IMR-90 (cell line): ENCODE measurements at regions not wholly inside any gene's neighbourhood (a gene's known extent, or its start where the extent isn't known, plus 50 kb on each side); places are given as distances from the start of the nearest gene placed in this dataset.
A peak's percentile ranks its signal among the peaks of the same experiment; 100 is the strongest.

ENCODE experiments used
- ATAC-seq: fragments of 200-7000 bp; cut with Tn5 transposase; 2 replicates; pipeline ENCODE4 v1.9.1; 2020; ENCODE audit warnings: low read depth, mild to moderate bottlenecking, moderate library complexity
- BruUV-seq: library from RNA; stranded (reverse); fragments of 400-500 nt; replicated peaks from 2 replicates; lab custom pipeline; 2021; lab: Mats Ljungman, UMichigan
- CTCF ChIA-PET: fragments of 300-600 bp; formaldehyde crosslinking; extraction: SDS; loops from one replicate; lab custom pipeline; 2021; ENCODE audit warnings: antibody characterized with exemption; lab: Yijun Ruan, JAX
- POLR2A ChIA-PET: fragments of 300-600 bp; sonication (Branson Sonifier 250); formaldehyde crosslinking; loops from one replicate; lab custom pipeline; 2022; ENCODE audit warnings: antibody characterized with exemption; ENCODE audit not compliant: unreplicated experiment; lab: Charles Lee
- DNase-seq: peaks from one replicate; pipeline ENCODE4 v3.0.0; 2013
- H2AFZ ChIP-seq: replicated peaks from 2 replicates; pipeline ENCODE3; 2013; ENCODE audit warnings: low read length, mild to moderate bottlenecking; ENCODE audit not compliant: poor library complexity
- H2AK5ac ChIP-seq: 2 replicates; pipeline ENCODE4 v1.6.1; 2013; ENCODE audit warnings: low read depth, low read length, inconsistent platforms
- H2AK9ac ChIP-seq: replicated peaks from 2 replicates; pipeline ENCODE3; 2013; ENCODE audit warnings: mild to moderate bottlenecking, low read depth, low read length, moderate library complexity; ENCODE audit not compliant: poor library complexity
- H2BK120ac ChIP-seq: 2 replicates; pipeline ENCODE4 v1.6.1; 2013; ENCODE audit warnings: low read depth, low read length, inconsistent platforms
- H2BK15ac ChIP-seq: 3 replicates; pipeline ENCODE4 v1.6.1; 2013; ENCODE audit warnings: low read depth, low read length, inconsistent platforms
- H2BK20ac ChIP-seq: 2 replicates; pipeline ENCODE4 v1.6.1; 2013; ENCODE audit warnings: low read depth, mild to moderate bottlenecking, inconsistent platforms, low read length, moderate library complexity
- H2BK5ac ChIP-seq: 2 replicates; pipeline ENCODE4 v1.6.1; 2013; ENCODE audit warnings: mild to moderate bottlenecking, low read depth, low read length, inconsistent platforms; ENCODE audit not compliant: poor library complexity, severe bottlenecking
- H3K14ac ChIP-seq: replicated peaks from 2 replicates; pipeline ENCODE4 v1.6.1; 2013; ENCODE audit warnings: low read depth, low read length, inconsistent platforms
- H3K18ac ChIP-seq: 2 replicates; pipeline ENCODE4 v1.6.1; 2013; ENCODE audit warnings: low read depth, low read length, control low read depth
- H3K23ac ChIP-seq: 2 replicates; pipeline ENCODE4 v1.6.1; 2013; ENCODE audit warnings: low read depth, low read length, inconsistent platforms
- H3K27ac ChIP-seq: 2 replicates; pipeline ENCODE4 v1.5.1; 2013; ENCODE audit warnings: mild to moderate bottlenecking, control low read depth, low read length; ENCODE audit not compliant: insufficient read depth
- H3K27me3 ChIP-seq: 2 replicates; pipeline ENCODE4 v1.6.1; 2013; ENCODE audit warnings: low read length; ENCODE audit not compliant: control insufficient read depth, insufficient read depth
- H3K36me3 ChIP-seq: 2 replicates; pipeline ENCODE4 v1.6.1; 2013; ENCODE audit warnings: low read length, mixed read lengths; ENCODE audit not compliant: control insufficient read depth, insufficient read depth
- H3K4ac ChIP-seq: 2 replicates; pipeline ENCODE4 v1.6.1; 2013; ENCODE audit warnings: low read depth, low read length, inconsistent platforms
- H3K4me1 ChIP-seq: 2 replicates; pipeline ENCODE4 v1.6.1; 2013; ENCODE audit warnings: low read length, mixed read lengths; ENCODE audit not compliant: control insufficient read depth, insufficient read depth
- H3K4me2 ChIP-seq: 2 replicates; pipeline ENCODE4 v1.6.1; 2013; ENCODE audit warnings: low read depth, mild to moderate bottlenecking, control low read depth, low read length, moderate library complexity
- H3K4me3 ChIP-seq: 2 replicates; pipeline ENCODE4 v1.5.1; 2013; ENCODE audit warnings: low read depth, mild to moderate bottlenecking, control low read depth, low read length, moderate library complexity; ENCODE audit not compliant: insufficient read depth
- H3K56ac ChIP-seq: 2 replicates; pipeline ENCODE4 v1.6.1; 2013; ENCODE audit warnings: low read length, inconsistent platforms; ENCODE audit not compliant: insufficient read depth; ENCODE audit errors: extremely low read depth
- H3K79me1 ChIP-seq, 2 experiments: 2 replicates each; pipeline ENCODE4 v1.6.1; 2013; ENCODE audit warnings: low read length in 2 of 2, inconsistent platforms in 1 of 2, low read depth in 1 of 2
- H3K9ac ChIP-seq: 2 replicates; pipeline ENCODE4 v1.6.1; 2013; ENCODE audit warnings: low read depth, low read length, control low read depth
- H3K9me1 ChIP-seq: 2 replicates; pipeline ENCODE4 v1.6.1; 2013; ENCODE audit warnings: low read length, inconsistent platforms; ENCODE audit not compliant: insufficient read depth
- H3K9me3 ChIP-seq: 2 replicates; pipeline ENCODE4 v1.6.1; 2013; ENCODE audit warnings: low read length; ENCODE audit not compliant: control insufficient read depth, insufficient read depth
- H4K20me1 ChIP-seq: 2 replicates; pipeline ENCODE4 v1.6.1; 2013; ENCODE audit warnings: low read length, inconsistent platforms; ENCODE audit not compliant: insufficient read depth
- H4K5ac ChIP-seq: 2 replicates; pipeline ENCODE4 v1.6.1; 2013; ENCODE audit warnings: mild to moderate bottlenecking, low read depth, low read length, control low read depth
- H4K8ac ChIP-seq, 2 experiments: 2 replicates each; pipeline ENCODE4 v1.6.1; 2013; ENCODE audit warnings: low read depth in 2 of 2, low read length in 2 of 2, control low read depth in 1 of 2, inconsistent platforms in 1 of 2
- H4K91ac ChIP-seq: 2 replicates; pipeline ENCODE4 v1.6.1; 2013; ENCODE audit warnings: low read depth, low read length, inconsistent platforms; ENCODE audit not compliant: insufficient read depth
- BHLHE40 ChIP-seq: fragments of 150-350 bp; IDR thresholded peaks from 2 replicates; pipeline ENCODE4 v1.6.1; 2016; ENCODE audit warnings: mild to moderate bottlenecking, low read depth, low read length
- CEBPB ChIP-seq: IDR thresholded peaks from 2 replicates; pipeline ENCODE4 v1.6.1; 2012; ENCODE audit warnings: low read depth, low read length, improper control_type of control experiment
- CHD1 ChIP-seq: IDR thresholded peaks from 2 replicates; pipeline ENCODE4 v1.6.1; 2012; ENCODE audit warnings: low read depth, low read length, improper control_type of control experiment
- CTCF ChIP-seq: conservative IDR thresholded peaks from 2 replicates; pipeline ENCODE4 v1.5.1; 2012; ENCODE audit warnings: mild to moderate bottlenecking, low read depth, low read length, improper control_type of control experiment
- ELK1 ChIP-seq: fragments of 150-350 bp; IDR thresholded peaks from 2 replicates; pipeline ENCODE4 v1.6.1; 2016; ENCODE audit warnings: low read depth, mild to moderate bottlenecking, low read length, moderate library complexity, borderline replicate concordance
- FOS ChIP-seq: fragments of 150-350 bp; IDR thresholded peaks from 2 replicates; pipeline ENCODE4 v1.6.1; 2016; ENCODE audit warnings: low read depth, low read length
- MAFK ChIP-seq: IDR thresholded peaks from 2 replicates; pipeline ENCODE4 v1.6.1; 2012; ENCODE audit warnings: low read depth, low read length, improper control_type of control experiment
- MAZ ChIP-seq: IDR thresholded peaks from 2 replicates; pipeline ENCODE4 v1.6.1; 2012; ENCODE audit warnings: low read depth, mild to moderate bottlenecking, low read length, improper control_type of control experiment, moderate library complexity, borderline replicate concordance
- MXI1 ChIP-seq: IDR thresholded peaks from 2 replicates; pipeline ENCODE4 v1.6.1; 2012; ENCODE audit warnings: low read depth, mild to moderate bottlenecking, low read length, moderate library complexity, borderline replicate concordance
- NFE2L2 ChIP-seq: fragments of 150-350 bp; IDR thresholded peaks from 2 replicates; pipeline ENCODE4 v1.6.1; 2016; ENCODE audit warnings: low read depth, mild to moderate bottlenecking, low read length
- POLR2A ChIP-seq: IDR thresholded peaks from 2 replicates; pipeline ENCODE4 v1.6.1; 2012; ENCODE audit warnings: mild to moderate bottlenecking, low read depth, low read length
- RAD21 ChIP-seq: IDR thresholded peaks from 2 replicates; pipeline ENCODE4 v1.6.1; 2012; ENCODE audit warnings: low read length, improper control_type of control experiment
- RCOR1 ChIP-seq: IDR thresholded peaks from 2 replicates; pipeline ENCODE4 v1.6.1; 2012; ENCODE audit warnings: mild to moderate bottlenecking, low read length, improper control_type of control experiment; ENCODE audit not compliant: insufficient replicate concordance
- RFX5 ChIP-seq: IDR thresholded peaks from 2 replicates; pipeline ENCODE4 v1.8.0; 2012; ENCODE audit warnings: low read depth, mild to moderate bottlenecking, low read length, moderate library complexity
- SMC3 ChIP-seq: fragments of 150-350 bp; IDR thresholded peaks from 2 replicates; pipeline ENCODE4 v1.6.1; 2016; ENCODE audit warnings: low read depth, mild to moderate bottlenecking, antibody characterized with exemption, low read length, moderate library complexity
- USF2 ChIP-seq: fragments of 150-350 bp; IDR thresholded peaks from 2 replicates; pipeline ENCODE4 v1.6.1; 2017; ENCODE audit warnings: mild to moderate bottlenecking, antibody characterized with exemption, low read length, low read depth
- WGBS, 2 experiments: methylation state at CpG; one replicate each; pipeline versions ENCODE4 v1.1.5 to v1.1.7; 2013; ENCODE audit warnings: missing lambda C conversion rate in 2 of 2; ENCODE audit not compliant: insufficient read length in 1 of 2; ENCODE audit errors: extremely low coverage in 2 of 2; 5-methylcytosine and 5-hydroxymethylcytosine counted together
- dilution Hi-C: fragments of 300-500 bp; cut with HindIII; formaldehyde crosslinking; loops from one replicate; pipeline ENCODE4 v1.14.3; 2018; ENCODE audit warnings: low sequenced_read_pairs; ENCODE audit not compliant: unreplicated experiment
- in situ Hi-C: fragments of 300-500 bp; cut with MboI; formaldehyde crosslinking; loops from 3 replicates; pipeline ENCODE4 v1.14.3; 2019; ENCODE audit warnings: low sequenced_read_pairs, inconsistent platforms, mixed read lengths
- intact Hi-C: fragments of 100-400 bp; cut with micrococcal nuclease; formaldehyde crosslinking; loops from 2 replicates; pipeline ENCODE4 v1.10.0; 2022

GRCh38 chr3:194235160-194235559 lies 99.2 kb downstream of the HES1 start:
- Histone ChIP-seq H3K27ac (no peak overlapping the region), H3K56ac (no peak overlapping the region), H2AK9ac (peak overlapping the region; percentile 65), H3K23ac (no peak overlapping the region), H3K18ac (no peak overlapping the region), H4K20me1 (no peaks in the 10 kb centered on the region), H2AK5ac (no peak overlapping the region), H2BK5ac (no peak overlapping the region), H3K4me1 (no peaks in the 10 kb centered on the region), H4K91ac (no peak overlapping the region), H3K9me1 (no peaks in the 10 kb centered on the region), H3K9me3 (no peaks in the 10 kb centered on the region), H3K4me2 (no peak overlapping the region), H2AFZ (no peak overlapping the region), H3K27me3 (peaks cover 9% of the 10 kb centered on the region), H2BK120ac (no peak overlapping the region), H3K4me3 (no peak overlapping the region), H2BK20ac (no peak overlapping the region), H4K5ac (no peak overlapping the region), H3K36me3 (no peaks in the 10 kb centered on the region), H3K9ac (no peak overlapping the region), H3K14ac (no peak overlapping the region), H3K4ac (no peak overlapping the region), H3K79me1 (no peaks in the 10 kb centered on the region), H4K8ac (no peak overlapping the region), H2BK15ac (no peak overlapping the region)
- in situ Hi-C loops (no loop called here), intact Hi-C loops (no loop called here), dilution Hi-C loops (no loop called here)
- TF ChIP-seq MAZ (no peak), FOS (no peak), NFE2L2 (no peak), CHD1 (no peak), RAD21 (no peak), CEBPB (no peak), MAFK (no peak), BHLHE40 (no peak), USF2 (no peak), SMC3 (no peak), MXI1 (no peak), POLR2A (no peak), CTCF (no peak), RFX5 (no peak), ELK1 (no peak), RCOR1 (no peak)
- CTCF ChIA-PET: interaction anchor here (0.8 kb wide), 1 partner anchor 16 kb away, joined by 3 read pairs; no protein-coding TSS in a partner anchor
- no peak for ATAC-seq
- WGBS, 2 experiments: no CpG with 5 or more reads among the region's 2 CpGs
- POLR2A ChIA-PET: no interaction called here
- BruUV-seq: no TSS peak
- DNase-seq: no peak
